GM12892 (cell line): ENCODE measurements at regions not wholly inside any gene's neighbourhood (a gene's known extent, or its start where the extent isn't known, plus 50 kb on each side); places are given as distances from the start of the nearest gene placed in this dataset.

Experiments used
- POLR2A ChIP-seq: IDR thresholded peaks from 2 replicates; pipeline ENCODE4 v1.6.1; 2011; ENCODE audit warnings: low read depth, low read length, control low read depth
- POLR2AphosphoS5 ChIP-seq: IDR thresholded peaks from 2 replicates; pipeline ENCODE4 v1.6.1; 2011; ENCODE audit warnings: low read depth, low read length, control low read depth

GRCh38 chr6:139685009-139685408 is 310.6 kb upstream of the CITED2 start:
- TF ChIP-seq POLR2AphosphoS5 (no peak), POLR2A (no peak)
